Calu3 (cell line): ENCODE measurements at regions not wholly inside any gene's neighbourhood (a gene's known extent, or its start where the extent isn't known, plus 50 kb on each side); places are given as distances from the start of the nearest gene placed in this dataset.

Source experiments
- BruUV-seq: library from RNA; stranded (reverse); fragments of 400-500 nt; replicated peaks from 2 replicates; lab custom pipeline; 2021; lab: Mats Ljungman, UMichigan
- CTCF ChIA-PET: fragments of 300-600 bp; sonication (Branson Sonifier 250); formaldehyde crosslinking; loops from one replicate; lab custom pipeline; 2022; ENCODE audit warnings: antibody characterized with exemption; lab: Charles Lee
- DNase-seq: peaks from one replicate; pipeline ENCODE4 v3.0.0; 2022
- H3K27ac Mint-ChIP-seq: one replicate; pipeline ENCODE4 v1.8.0; 2022; ENCODE audit warnings: mixed read lengths; ENCODE audit not compliant: unreplicated experiment
- H3K27me3 Mint-ChIP-seq: one replicate; pipeline ENCODE4 v1.8.0; 2022; ENCODE audit warnings: mixed read lengths; ENCODE audit not compliant: unreplicated experiment
- H3K36me3 Mint-ChIP-seq: one replicate; pipeline ENCODE4 v1.8.0; 2022; ENCODE audit warnings: mild to moderate bottlenecking, moderate library complexity, mixed read lengths; ENCODE audit not compliant: insufficient read depth, unreplicated experiment
- H3K4me1 Mint-ChIP-seq: one replicate; pipeline ENCODE4 v1.8.0; 2022; ENCODE audit warnings: mild to moderate bottlenecking, low read depth, mixed read lengths; ENCODE audit not compliant: unreplicated experiment
- H3K4me3 Mint-ChIP-seq: one replicate; pipeline ENCODE4 v1.8.0; 2022; ENCODE audit warnings: mild to moderate bottlenecking, low read depth, moderate library complexity, mixed read lengths; ENCODE audit not compliant: unreplicated experiment
- H3K9me3 Mint-ChIP-seq: one replicate; pipeline ENCODE4 v1.8.0; 2022; ENCODE audit warnings: low read depth, mixed read lengths; ENCODE audit not compliant: unreplicated experiment
- intact Hi-C: fragments of 100-400 bp; cut with micrococcal nuclease; formaldehyde crosslinking; loops from one replicate; pipeline ENCODE4 v1.10.0; 2022; ENCODE audit not compliant: unreplicated experiment
- TF ChIP-seq, protein P1 (sequence below): fragments of 200-600 bp; IDR thresholded peaks from one replicate; pipeline ENCODE4 v1.8.0; 2022; ENCODE audit warnings: antibody characterized with exemption; ENCODE audit not compliant: unreplicated experiment

DNA sequence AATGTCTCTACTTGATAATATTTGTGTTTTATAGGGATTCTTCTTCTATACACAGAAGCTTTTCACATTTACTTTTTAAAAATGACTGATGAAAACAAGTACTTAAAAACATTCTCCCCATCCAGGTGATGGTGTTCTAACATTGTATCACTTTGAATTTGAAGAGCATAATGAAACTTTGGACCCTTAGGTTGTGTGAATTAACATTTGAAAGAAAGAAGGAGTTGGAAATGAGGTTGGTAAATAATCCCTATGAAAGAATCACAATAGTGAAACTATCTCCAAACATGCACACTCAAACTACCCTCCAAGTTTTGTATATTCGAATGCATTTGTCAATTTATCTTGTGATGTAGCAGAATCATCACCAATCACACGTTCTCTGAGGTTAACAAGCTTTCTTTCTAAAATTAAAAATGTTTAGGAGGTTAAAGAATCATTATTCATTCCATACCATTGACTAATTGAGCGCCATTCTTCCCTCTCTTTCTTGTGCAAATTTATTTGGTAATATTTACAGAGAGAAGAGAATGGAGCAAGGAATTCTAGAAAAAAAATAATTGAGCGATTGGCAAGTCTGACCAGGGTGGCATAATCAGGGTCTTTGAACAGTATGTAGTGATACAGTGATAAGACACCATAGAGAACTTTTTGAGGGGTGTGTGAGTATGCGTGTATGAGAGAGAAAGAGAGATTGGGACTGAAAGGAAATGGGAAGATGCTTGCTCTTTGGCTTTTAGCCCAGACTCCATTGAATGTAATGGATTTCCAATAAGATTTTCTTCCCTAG, 260.0 kb upstream of the NRXN1 start:
- Mint-ChIP-seq H3K27me3 (no peaks in the 10 kb centered on the region), H3K36me3 (no peaks in the 10 kb centered on the region), H3K27ac (no peak overlapping the region), H3K4me3 (no peak overlapping the region), H3K4me1 (no peaks in the 10 kb centered on the region), H3K9me3 (peaks cover 2% of the 10 kb centered on the region)
- no TSS peak for BruUV-seq
- DNase-seq = no peak
- CTCF ChIA-PET = no interaction called here
- TF ChIP-seq, protein P1, sequence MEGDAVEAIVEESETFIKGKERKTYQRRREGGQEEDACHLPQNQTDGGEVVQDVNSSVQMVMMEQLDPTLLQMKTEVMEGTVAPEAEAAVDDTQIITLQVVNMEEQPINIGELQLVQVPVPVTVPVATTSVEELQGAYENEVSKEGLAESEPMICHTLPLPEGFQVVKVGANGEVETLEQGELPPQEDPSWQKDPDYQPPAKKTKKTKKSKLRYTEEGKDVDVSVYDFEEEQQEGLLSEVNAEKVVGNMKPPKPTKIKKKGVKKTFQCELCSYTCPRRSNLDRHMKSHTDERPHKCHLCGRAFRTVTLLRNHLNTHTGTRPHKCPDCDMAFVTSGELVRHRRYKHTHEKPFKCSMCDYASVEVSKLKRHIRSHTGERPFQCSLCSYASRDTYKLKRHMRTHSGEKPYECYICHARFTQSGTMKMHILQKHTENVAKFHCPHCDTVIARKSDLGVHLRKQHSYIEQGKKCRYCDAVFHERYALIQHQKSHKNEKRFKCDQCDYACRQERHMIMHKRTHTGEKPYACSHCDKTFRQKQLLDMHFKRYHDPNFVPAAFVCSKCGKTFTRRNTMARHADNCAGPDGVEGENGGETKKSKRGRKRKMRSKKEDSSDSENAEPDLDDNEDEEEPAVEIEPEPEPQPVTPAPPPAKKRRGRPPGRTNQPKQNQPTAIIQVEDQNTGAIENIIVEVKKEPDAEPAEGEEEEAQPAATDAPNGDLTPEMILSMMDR = no peak
- intact Hi-C loops = no loop called here

DNA sequence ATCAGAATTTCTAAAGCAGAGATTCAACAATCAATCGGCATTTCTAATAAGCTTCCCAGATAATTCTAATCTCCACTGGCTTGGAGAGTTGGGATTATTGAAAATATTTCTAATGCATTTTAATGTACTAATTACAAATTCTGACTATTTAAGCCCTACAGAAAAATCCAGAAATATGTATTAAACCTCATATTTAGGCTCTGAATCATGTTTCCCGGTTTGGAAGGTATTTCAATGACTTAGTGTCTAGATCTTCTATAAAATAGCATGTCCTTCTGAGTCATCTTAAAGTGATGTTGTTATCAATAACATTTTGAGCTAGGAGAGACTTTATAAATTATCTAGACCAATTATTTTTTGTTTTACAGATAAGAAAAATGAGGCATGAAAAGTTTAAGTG, 258.8 kb upstream of the NRXN1 start:
- no peaks in the 10 kb centered on the region for H3K27me3 Mint-ChIP-seq
- H3K36me3 Mint-ChIP-seq = no peaks in the 10 kb centered on the region
- intact Hi-C loops = no loop called here
- BruUV-seq = no TSS peak
- no peaks in the 10 kb centered on the region for H3K4me1 Mint-ChIP-seq
- DNase-seq = no peak
- CTCF ChIA-PET = no interaction called here
- no peak overlapping the region for H3K4me3 Mint-ChIP-seq
- H3K9me3 Mint-ChIP-seq = peaks cover 7% of the 10 kb centered on the region
- H3K27ac Mint-ChIP-seq = no peak overlapping the region
- TF ChIP-seq, protein P1 = no peak

DNA sequence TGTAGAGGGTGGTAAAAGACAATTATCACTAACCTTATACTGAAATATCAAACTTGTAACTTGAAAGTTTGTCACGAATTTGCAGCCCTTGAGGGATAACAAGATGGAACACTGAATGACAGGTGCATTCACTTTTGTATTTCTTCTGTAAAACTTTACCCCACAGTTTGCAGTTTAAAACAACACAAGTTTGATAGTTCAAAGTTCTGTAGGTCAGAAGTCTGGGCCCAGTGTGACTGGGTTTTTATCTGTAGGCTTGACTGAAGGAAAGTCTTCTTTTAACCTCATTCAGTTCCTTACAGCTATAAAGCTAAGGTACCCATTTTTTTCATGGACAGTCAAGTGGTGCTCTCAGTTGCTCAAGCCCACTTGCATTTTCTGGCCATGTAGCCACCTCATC, 257.1 kb upstream of the NRXN1 start:
- no peaks in the 10 kb centered on the region for H3K36me3 Mint-ChIP-seq
- no peaks in the 10 kb centered on the region for H3K4me1 Mint-ChIP-seq
- CTCF ChIA-PET = no interaction called here
- H3K9me3 Mint-ChIP-seq = peaks cover 7% of the 10 kb centered on the region
- no peak for DNase-seq
- no peaks in the 10 kb centered on the region for H3K27me3 Mint-ChIP-seq
- TF ChIP-seq, protein P1 = no peak
- no TSS peak for BruUV-seq
- no peak overlapping the region for H3K27ac Mint-ChIP-seq
- intact Hi-C loops = no loop called here
- no peak overlapping the region for H3K4me3 Mint-ChIP-seq

DNA sequence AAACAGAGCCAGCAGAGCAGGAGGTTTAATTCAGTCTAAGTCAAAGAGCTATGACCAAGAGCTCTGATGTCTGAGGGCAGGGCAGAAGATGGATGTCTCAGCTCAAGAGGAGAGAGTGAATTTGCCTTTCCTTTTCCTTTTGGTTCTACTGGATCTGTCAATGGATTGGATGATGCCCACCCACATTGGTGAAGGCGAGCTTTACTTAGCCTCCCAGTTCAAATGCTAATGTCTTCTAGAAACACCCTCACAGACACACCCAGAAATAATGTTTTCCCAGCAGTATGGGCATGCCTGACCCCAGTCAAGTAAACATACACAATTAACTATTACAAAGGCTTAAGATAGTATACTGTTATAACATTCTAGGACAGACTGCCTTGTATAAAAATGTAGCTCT, 236.3 kb upstream of the NRXN1 start:
- BruUV-seq = no TSS peak
- Mint-ChIP-seq H3K27ac (no peak overlapping the region), H3K4me1 (no peaks in the 10 kb centered on the region), H3K36me3 (no peaks in the 10 kb centered on the region), H3K9me3 (no peaks in the 10 kb centered on the region), H3K27me3 (no peaks in the 10 kb centered on the region), H3K4me3 (no peak overlapping the region)
- CTCF ChIA-PET = no interaction called here
- DNase-seq = no peak
- intact Hi-C loops = no loop called here
- TF ChIP-seq, protein P1 = no peak
